Stimulated activated CD8-positive, alpha-beta memory T cell treated with anti-CD3 and anti-CD28 coated beads, Interleukin-7, amount 100 ng/mL, for 48 hours (primary cell): ENCODE measurements at regions not wholly inside any gene's neighbourhood (a gene's known extent, or its start where the extent isn't known, plus 50 kb on each side); places are given as distances from the start of the nearest gene placed in this dataset.
A peak's percentile ranks its signal among the peaks of the same experiment; 100 is the strongest.

Source experiments
- DNase-seq, 2 donors: peaks; one replicate each; pipeline ENCODE4 v3.0.0-alpha.2; 2020; ENCODE audit warnings: low read depth in 1 of 2; ENCODE audit errors: extremely low read depth in 1 of 2

DNA sequence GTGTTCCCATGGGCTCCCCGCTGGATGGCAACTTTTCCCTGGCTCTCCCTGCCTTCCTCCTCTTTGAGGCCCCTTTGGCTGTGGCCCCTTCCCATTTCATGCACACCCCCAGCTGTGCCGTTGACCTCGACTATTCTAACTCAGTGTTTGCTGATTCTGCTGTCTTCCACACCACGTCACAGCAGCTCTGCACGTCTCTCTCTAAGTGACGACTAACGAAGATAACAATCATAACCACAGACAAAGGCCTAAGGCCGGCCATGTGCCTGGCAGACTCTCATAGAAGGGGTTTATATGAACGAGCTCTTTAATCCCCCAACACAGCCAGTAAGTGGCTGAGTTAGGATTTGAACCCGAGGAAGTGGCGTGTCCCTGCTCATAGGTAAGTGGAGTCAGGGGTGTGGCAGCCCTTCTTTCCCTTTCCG lies 151.5 kb upstream of the SHH start:
- DNase-seq: no peak

DNA sequence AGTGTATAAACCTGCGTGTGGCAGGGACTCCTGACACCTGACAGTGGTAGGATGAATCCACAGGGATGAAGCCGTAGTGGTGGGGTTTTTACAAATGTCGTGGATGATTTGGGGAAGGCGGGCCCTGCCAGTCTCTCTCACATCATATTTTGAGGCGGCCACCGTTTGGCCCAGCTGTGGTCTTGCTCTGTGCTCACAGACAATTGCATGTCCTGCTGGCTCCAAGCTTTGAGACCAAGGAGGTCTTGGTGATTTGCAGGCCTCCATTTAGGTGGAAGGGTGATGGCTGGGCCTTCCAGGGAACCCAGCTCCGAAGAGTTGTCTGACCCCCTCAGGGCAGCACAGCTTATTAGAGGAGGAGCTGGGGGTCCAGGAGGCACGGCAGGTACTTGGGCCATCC lies 151.1 kb upstream of the SHH start:
- DNase-seq: no peak

DNA sequence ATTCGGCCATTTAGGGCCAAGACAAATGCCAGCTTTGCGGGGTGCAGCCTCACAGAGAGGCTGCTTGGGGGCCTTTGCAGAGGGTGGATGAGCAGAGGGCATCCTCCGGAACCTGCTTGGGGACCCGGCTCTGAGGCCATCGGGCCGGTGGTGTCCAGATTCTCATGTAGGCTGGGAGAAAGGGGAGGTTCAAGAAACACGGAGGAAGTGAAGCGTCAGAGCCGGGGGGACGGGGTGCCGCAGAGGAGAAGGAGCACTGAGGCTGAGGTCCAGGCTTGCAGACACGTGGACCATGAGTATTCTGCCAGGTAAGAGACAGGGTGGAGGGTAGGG lies 150.7 kb upstream of the SHH start:
- no peak for DNase-seq

DNA sequence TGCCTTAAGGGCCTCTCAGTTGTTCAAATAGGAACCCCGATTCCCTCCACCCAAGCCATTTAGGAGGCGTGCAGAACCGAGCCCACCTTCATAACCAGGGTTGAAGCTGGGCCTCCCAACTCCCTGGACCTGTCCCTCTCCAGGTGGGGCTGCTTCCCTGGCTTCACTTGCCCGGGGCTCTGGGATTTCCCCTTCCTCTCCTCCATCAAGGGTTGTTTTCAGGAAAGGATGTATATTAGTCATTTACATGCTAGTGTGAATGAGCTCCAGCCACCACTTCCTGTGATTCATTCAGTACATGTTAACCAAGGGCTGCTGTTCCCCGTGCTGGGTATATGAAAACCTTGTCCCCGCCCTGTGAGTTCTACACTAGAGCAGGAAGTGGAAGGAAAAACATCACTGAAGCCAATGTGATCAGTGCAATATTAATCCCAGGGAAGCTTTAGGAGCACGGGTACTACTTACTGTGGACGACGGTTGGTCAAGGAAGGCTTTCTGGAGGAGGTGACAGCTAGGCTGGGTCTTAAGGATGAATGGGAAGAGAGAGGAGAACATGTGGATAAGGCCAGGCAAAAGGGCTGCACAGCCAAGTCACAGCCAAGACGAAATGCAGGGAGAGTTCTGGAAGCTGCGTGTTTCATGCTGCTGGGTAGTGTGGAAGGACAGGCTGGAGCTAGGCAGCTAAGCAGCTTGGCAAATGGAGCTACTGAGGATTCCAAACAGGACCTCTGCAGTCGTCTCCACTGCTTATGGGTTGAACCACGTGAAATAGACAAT lies 150.1 kb upstream of the SHH start:
- DNase-seq: peak in 1 of 2 donors; percentile 55

DNA sequence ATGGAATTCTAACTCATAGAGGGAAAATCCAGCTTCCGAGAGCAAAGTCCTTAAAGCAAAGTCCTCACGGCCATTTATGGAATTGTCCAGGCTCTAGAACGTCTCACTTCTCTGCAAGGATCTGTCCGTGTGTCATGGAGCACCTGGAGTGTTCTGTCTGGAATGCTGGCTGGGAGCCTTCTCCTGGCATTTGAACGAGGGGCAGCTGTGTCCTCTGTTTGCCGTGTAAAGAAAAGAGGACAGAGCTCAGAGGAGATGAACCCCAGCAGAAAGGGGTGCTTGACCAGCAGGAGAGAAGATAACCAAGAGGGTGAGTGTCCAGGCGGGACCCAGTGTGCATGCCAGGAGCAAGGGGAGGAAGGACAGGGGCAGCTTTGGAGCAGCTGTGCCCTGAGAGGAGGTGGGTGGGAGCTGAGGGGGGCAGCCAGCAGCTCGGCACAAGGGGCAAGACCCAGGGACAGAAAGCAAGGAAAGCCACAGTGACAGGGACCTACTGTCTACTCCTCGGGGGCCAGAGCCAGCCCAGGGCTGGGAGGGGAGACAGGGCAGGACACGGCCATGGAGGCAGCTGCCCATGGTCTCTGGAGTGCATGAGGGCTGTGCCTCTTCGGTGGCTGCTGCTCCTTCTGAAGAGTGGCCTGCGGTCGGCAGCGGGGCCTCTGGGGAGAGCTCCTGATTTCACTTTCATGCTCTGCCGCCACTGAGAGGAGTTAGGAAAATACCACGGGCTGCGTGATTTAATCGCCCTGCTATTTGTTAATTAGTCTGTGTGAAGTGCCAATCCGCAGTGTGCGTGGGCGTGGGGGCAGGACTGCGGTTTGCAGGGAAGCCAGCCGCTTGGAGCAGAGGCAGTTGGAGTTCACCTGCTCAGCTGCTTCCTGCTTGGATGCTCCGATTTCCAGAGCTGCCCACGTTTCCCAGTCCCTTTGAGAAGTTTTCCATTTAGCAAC lies 149.3 kb upstream of the SHH start:
- no peak for DNase-seq

DNA sequence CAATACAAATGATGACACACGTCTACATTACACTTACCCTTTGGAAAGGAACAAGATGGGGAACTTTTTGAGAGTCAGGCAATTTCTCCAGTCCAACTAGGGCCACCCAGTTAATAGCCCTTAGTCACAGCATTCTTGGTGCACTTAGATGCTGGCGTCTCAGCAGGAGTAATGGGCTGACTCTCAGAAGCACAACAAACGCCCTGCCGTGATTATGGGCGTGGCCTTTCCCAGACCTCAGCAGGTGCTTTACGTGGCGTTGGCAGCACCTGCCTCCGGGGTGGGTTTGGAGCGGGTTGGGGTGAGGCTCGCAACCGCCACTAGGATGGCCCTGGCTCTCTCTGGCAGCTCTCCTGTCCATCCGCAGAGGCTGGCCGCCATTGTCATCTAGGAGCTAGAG lies 147.6 kb upstream of the SHH start:
- no peak for DNase-seq

DNA sequence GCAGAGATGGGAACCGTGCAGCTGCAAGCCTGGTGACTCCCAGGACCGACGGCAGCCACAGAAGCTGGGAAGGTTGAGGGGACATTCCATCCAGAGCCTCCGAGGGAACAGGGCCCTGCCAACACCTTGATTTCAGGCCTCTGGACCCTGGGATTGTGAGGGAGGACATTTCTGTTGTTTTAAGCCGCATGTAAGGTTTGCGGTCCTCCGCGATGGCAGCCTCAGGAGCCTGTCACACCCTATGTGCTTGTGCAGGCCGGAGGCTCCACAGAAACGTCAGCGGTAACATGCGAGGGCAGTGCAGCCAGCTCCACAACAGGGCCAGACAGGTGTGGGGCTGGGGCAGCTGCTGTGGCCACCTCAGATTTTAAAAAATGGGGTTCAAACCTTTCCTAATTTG lies 144.7 kb upstream of the SHH start:
- DNase-seq: no peak

DNA sequence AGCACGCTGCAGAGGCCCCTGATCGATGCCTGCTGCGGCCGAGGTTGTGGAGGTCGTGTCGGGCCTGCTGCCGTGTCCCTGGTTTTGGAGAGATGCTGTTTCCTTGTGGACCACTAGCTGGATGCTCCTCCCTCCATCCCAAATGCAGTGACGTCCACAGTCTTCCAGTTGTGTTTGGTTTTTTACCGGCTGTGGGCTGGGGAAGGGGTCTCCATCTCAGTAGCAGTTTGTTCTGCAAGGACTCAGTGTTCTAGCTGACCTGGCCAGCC lies 143.0 kb upstream of the SHH start:
- no peak for DNase-seq

DNA sequence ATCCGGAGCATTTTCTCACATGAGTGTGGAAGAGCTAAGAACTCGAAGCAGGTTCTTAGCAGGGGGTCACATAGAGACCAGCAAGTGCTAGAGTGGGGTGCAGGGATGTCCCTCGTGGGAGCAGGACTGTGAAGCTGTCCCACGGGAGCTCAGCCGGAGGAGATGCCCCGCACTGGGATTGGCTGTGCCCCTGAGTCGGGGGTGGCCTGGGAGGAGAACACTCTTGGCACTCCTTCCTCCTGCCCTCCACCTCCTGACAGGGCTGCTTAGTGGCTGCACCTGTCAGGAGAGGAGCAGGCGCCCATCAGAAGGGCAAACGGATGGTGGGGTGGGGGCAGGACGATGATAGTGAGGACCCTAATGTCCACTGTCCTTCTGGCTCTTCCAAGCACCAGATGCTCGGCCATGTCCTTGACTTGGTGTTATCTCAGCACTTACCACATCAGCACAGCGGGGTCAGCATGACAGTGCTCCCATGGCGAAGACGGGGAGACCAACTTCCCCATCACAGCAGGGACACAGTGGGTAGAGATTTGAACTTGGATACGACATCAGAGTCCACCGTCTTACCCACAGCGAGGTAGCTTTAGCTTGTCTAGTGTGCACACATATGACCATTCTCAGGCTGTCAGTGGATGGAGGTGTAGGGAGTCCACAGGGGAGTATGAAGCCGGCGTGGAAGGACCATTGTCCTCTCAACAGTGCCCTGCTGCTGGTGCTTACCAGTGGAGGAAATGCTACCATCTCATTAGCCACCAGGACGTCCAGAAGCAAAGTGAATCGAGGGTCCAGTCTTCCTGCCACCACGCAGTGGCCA lies 142.5 kb upstream of the SHH start:
- no peak for DNase-seq

DNA sequence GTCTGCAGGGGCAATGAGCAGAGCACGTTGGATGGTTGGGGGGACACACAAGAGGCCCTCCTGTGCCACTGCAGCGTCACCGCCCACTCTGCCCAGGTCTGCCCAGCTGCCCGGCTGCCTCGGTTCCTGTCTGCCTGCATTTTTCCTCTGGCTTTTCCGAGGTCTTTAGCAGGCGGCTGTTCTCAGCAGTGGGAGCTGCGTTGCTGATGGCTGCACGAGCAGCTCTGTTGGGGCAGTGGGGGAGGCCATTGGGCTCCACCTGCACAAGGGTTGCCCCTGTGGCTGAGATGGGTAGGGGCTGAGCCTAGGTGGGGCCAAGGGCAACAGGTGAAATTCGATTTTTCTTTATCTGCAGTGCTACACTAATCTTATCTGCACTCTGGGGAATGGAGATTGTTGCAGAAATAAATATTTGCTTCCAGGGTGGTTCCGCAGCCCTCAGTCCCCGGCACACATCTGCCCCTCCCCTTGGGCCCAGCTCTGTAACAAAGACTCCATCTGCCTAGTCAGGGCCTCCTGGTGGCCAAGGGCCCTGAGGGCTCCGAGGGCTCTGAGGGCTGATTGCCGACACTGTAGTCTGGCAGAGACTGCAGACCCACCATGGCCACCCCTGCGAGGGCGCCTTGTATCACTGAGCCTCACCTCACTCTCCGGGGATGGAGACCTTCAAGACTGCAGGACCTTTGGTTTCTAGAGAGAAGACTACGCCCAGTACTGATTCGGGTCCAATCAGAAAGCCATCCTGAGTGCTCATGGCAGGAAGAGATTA lies 141.7 kb upstream of the SHH start:
- DNase-seq: no peak

DNA sequence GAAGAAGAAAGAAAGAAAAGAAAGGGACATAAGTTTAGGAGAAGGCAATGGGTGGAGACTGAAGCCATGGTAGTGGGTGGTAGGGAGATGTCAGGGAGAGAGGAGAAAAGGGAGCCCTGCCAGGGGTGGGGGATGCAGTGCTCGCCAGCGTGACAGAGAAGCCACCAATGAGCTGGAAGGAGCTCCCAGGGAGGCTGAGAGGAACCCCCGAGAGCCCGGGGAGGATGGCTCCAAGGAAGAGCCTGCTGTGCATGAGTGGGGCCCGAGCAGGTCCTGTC lies 141.2 kb upstream of the SHH start:
- DNase-seq: no peak

DNA sequence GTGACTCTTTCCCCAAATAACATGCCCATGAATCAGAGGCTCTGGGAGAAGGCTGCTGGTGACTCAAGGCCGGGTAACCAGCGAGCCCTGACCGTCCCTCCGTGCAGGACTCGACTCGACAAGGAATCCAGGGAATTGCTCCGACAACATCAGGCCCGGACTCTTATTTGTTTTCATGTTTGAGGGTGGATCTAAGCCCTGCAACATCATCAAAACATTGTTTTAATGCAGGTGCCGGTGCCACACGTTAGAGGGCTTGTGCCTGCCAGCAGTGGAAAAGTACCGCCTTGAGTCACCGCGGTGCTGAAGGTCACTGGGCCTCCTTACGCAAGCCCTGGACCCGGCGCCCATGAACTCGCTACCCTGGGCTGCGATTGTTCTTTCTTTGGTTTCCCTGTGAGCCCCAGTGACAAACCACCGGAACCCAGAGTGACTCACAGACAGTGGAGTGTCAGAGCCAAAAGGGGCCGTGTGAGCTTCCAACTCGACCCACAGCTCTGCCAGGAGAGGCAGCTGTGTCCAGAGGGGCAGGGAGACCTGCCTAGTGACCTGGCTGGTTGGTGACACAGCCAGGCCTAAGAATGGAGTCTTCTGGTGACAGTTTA lies 139.4 kb upstream of the SHH start:
- no peak for DNase-seq

DNA sequence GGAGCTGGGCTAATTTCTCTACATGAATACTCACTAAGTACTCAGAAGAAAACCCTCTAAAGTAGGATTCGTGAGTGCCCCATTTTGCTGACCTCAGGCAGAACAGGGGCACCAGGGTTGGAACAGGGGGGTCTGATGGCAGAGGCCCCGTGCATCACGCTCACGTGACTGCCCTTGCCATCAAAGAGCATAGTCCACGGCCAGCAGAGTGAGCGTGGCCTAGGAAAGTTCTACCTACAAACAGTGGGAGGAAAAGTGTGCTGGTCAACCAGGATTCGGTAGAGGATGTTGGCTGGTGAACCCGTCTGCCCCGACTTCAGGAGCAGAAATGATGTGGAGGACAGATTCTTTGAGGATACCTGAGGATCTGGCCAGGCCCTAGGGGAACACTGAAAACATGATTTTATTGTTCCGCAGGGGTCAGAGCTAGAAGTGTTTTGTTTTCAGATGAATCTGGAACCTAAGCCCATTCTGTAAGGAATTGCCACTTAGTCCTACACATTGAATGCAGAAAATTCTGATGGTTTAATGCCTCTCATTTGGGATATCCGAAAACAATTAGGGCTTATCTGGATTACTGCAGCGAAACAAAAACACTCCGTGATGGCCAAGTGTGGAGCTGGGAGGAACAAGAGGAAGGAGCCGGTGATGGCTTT lies 138.8 kb upstream of the SHH start:
- no peak for DNase-seq

DNA sequence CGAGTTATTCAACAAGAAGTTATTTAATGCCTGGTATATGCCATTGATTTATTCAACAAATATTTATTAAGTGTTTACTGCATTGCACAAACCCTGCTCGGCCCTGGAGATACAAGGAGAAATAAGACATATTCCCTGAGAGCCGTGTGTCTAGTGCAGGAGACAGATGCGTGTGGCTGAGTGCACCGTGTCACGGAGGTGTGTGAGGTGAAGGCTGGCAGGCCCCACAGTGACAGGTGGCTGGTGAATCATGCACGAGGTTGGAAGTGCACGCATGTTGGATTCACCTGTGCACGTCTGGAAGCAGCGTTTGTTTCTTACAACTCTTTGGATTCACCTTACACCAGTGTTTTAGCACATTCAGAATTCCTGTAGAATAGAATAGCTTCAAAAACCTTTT lies 136.6 kb upstream of the SHH start:
- no peak for DNase-seq

DNA sequence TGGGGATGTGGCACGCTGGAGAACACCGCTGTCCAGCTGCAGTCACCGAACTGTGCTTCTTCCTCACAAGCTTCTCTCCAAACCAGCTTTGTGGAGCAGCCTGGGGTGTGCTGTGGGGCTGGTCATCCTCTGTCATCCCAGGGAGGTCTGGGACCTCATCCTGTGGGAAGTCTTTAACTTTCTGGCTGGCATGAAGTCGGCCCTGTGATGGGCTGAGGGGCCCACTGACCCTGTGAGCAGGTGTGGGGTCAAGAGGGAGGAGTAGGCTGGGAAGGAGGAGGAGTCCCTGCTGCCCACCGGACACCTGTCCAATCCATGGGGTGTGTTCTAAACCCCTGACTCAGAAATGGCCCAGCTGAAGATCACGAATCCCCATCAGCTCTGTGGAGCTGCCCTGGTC lies 136.2 kb upstream of the SHH start:
- DNase-seq: no peak

DNA sequence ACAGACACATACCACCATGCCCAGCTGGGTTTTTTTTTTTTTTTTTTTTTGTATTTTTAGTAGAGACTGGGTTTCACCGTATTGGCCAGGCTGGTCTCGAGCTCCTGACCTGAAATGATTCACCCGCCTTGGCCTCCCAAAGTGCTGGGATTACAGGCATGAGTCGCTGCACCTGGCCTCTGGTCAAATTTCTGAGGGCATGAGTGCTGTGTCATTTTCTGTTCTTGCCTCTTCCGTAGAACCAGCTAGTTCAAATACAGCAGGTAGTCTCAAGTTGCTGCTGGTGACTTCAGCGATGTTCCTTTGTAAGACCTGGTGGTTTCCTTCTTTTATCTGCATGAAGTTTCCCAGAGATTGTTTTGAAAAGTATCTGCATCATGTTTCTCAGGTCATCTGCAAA lies 134.8 kb upstream of the SHH start:
- no peak for DNase-seq

DNA sequence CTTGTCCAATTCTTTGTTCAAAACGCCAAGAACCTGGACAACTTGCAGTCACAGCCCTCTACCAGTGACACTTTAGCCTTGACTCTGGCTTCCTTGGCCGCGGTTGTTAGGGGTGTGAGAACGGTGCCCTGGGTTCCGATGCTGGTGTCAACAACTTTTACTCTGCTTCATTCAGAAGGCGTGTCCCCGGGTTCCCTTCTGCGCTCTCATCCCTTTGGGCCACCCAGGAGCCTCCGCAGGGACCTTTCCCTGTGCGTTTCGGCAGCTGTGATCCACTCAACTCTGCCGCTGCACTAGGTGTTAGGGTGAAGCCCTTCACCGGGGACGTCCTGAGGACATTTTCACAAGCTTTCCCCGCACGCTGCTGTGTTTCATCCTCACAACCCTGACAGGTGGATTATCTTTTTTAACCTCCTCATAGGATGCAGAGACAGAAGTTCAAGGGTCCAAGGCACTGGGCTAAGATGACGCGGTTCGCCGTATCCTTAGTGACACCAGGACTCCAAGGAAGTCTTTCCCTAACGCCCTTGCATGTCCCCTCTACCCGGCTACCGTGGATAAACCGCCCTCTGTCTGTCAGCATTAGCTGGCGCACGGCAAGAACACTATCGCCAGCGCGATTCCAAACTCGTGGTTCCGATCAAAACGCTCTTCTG lies 133.5 kb upstream of the SHH start:
- DNase-seq: no peak

DNA sequence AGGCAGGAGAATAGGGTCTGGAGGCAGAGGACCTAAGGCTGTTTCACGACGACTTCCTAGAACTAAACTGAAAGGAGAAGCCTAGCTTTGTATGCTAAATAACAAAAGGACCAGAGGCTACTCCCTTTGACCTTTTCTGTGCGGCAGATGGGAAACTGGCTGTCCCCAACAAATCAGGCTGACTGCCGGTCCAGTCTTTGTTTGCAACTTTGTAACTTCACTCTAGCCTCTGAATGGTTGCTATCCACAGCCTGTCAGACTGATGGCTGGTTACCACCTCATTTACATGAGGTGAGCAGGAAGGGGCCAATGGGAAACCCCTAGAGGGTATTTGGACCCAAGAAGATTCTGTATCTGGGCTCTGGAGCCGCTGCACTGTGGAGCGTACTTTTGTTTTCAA lies 132.6 kb upstream of the SHH start:
- no peak for DNase-seq

DNA sequence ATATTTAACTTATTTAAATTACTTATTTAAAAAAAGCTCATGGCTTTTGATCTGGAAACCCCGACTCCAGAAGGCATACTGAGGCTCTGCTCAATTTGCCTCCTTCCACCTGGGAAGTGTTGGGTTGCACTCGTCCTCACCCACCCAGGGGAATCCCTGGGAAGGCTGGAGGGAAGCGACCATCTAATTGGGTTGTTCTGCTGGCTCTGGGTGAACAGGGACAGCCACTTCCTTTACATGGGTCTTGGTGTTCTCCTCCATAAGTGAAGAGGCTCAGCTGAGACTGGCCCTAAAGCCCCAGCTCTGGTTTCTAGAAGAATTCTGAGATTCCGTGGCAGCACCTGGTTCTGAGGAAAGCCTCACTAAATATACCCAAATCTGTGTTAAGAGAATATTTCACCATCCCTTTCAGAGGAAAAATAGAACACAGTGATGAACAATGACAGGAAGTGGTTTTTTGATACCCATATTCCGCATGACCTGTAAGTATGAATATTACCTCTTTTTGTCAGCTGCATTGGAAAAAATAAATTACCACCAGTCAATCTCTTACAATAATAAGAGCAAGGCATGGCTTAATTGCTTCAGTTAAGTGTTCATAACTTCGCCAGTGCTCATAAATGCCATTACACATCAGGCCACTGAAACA lies 131.1 kb upstream of the SHH start:
- DNase-seq: no peak
